ENCODE measurements at regions not wholly inside any gene's neighbourhood (a gene's known extent, or its start where the extent isn't known, plus 50 kb on each side); places are given as distances from the start of the nearest gene placed in this dataset.

DNA sequence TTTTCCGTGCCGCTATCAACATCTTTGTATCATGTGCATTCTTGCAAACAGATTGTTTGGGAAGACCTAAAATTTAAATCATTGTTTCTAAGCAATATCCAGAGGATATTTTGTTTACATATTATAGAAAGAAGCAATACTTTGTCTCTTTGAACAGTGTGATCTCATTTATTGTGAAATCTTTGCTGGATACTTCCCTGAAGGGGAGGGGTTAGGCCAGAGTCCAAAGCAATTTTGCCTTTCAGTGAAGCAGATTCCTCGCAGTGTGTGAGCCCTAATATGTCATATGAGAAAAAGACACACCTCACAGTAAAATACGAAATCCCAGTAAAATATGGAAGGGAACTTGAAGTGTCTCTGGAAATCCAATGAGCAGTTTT, 158.7 kb upstream of the SLCO3A1 start:
- H3K79me2 ChIP-seq (ENCODE audit: low read depth), result no peaks in the 10 kb centered on the region
- no peaks in the 10 kb centered on the region for H4K20me1 ChIP-seq (ENCODE audit: low read depth)
- Mint-ChIP-seq H3K27ac (peak overlapping the region; percentile 62), H3K36me3 (no peaks in the 10 kb centered on the region), H3K9me3 (no peaks in the 10 kb centered on the region), H3K27me3 (ENCODE audit: insufficient read depth, low read depth) (no peaks in the 10 kb centered on the region), H3K4me1 (peaks cover 43% of the 10 kb centered on the region), H3K4me3 (no peak overlapping the region)
- no peak overlapping the region for H3K9ac ChIP-seq
- no peaks in the 10 kb centered on the region for H3K9me3 ChIP-seq (ENCODE audit: low read depth)
- no peak overlapping the region for H2AFZ ChIP-seq (replicated peaks)
- no peak overlapping the region for H3K4me3 ChIP-seq
- H3K36me3 ChIP-seq, result no peaks in the 10 kb centered on the region
- TF ChIP-seq CTCF (IDR thresholded peaks at IDR 0.05) (no peak), EZH2phosphoT487 (IDR thresholded peaks at IDR 0.05) (no peak), EZH2 (IDR thresholded peaks at IDR 0.05) (no peak)
- no peak for DNase-seq (ENCODE audit: low spot score)
- H3K27me3 ChIP-seq, result no peaks in the 10 kb centered on the region
- no peaks in the 10 kb centered on the region for H3F3A ChIP-seq (ENCODE audit: low read depth)
- H3K4me2 ChIP-seq, result no peak overlapping the region
- H3K4me1 ChIP-seq, result peaks cover 5% of the 10 kb centered on the region
- H3K27ac ChIP-seq, result no peak overlapping the region

GRCh38 chr15:91695799-91696198, 157.7 kb upstream of the SLCO3A1 start:
- peaks cover 43% of the 10 kb centered on the region for H3K4me1 Mint-ChIP-seq
- Histone ChIP-seq H4K20me1 (ENCODE audit: low read depth) (no peaks in the 10 kb centered on the region), H3K9me3 (ENCODE audit: low read depth) (no peaks in the 10 kb centered on the region), H3K4me1 (peaks cover 5% of the 10 kb centered on the region), H3K4me3 (no peak overlapping the region), H3K79me2 (ENCODE audit: low read depth) (no peaks in the 10 kb centered on the region), H3F3A (ENCODE audit: low read depth) (no peaks in the 10 kb centered on the region), H3K27ac (no peak overlapping the region), H3K36me3 (no peaks in the 10 kb centered on the region), H3K27me3 (no peaks in the 10 kb centered on the region), H3K4me2 (no peak overlapping the region), H2AFZ (replicated peaks) (no peak overlapping the region), H3K9ac (no peak overlapping the region)
- peak overlapping the region; percentile 27 for H3K27ac Mint-ChIP-seq
- no peaks in the 10 kb centered on the region for H3K36me3 Mint-ChIP-seq
- H3K27me3 Mint-ChIP-seq (ENCODE audit: insufficient read depth, low read depth), result no peaks in the 10 kb centered on the region
- TF ChIP-seq EZH2phosphoT487 (IDR thresholded peaks at IDR 0.05), result no peak
- no peak for TF ChIP-seq EZH2 (IDR thresholded peaks at IDR 0.05)
- no peak for TF ChIP-seq CTCF (IDR thresholded peaks at IDR 0.05)
- DNase-seq (ENCODE audit: low spot score), result no peak
- H3K4me3 Mint-ChIP-seq, result no peak overlapping the region
- no peaks in the 10 kb centered on the region for H3K9me3 Mint-ChIP-seq

DNA sequence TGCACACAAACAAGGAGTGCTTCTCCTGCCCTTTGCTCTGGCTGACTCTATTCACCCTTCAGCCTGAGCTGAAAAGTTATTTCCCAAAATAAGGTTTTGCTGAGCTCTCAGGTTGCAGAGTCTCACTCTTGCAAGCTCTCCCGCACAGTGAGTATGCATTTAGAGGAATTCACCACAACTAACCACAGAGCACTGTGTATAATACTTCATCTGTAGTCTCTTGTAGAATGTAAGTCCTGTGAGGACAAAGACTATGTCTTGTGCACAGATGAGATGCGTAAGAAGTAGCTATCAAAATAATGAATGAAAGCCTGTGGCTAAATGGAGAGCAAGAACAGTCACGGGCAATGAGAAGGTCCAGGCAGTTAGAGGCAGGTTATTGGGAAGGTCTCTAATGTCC, 156.5 kb upstream of the SLCO3A1 start:
- Histone ChIP-seq H3K4me2 (no peak overlapping the region), H3F3A (ENCODE audit: low read depth) (no peaks in the 10 kb centered on the region), H2AFZ (replicated peaks) (peak overlapping the region; percentile 54), H3K27me3 (no peaks in the 10 kb centered on the region), H3K4me1 (peaks cover 5% of the 10 kb centered on the region), H3K27ac (no peak overlapping the region), H4K20me1 (ENCODE audit: low read depth) (no peaks in the 10 kb centered on the region), H3K79me2 (ENCODE audit: low read depth) (no peaks in the 10 kb centered on the region), H3K36me3 (no peaks in the 10 kb centered on the region), H3K9ac (no peak overlapping the region), H3K9me3 (ENCODE audit: low read depth) (no peaks in the 10 kb centered on the region), H3K4me3 (no peak overlapping the region)
- Mint-ChIP-seq H3K4me3 (no peak overlapping the region), H3K9me3 (no peaks in the 10 kb centered on the region), H3K27me3 (ENCODE audit: insufficient read depth, low read depth) (peaks cover 2% of the 10 kb centered on the region), H3K4me1 (peaks cover 44% of the 10 kb centered on the region), H3K36me3 (no peaks in the 10 kb centered on the region), H3K27ac (no peak overlapping the region)
- no peak for DNase-seq (ENCODE audit: low spot score)
- TF ChIP-seq EZH2 (IDR thresholded peaks at IDR 0.05), result no peak

- H3K4me2 ChIP-seq, result no peak overlapping the region
- no peak for TF ChIP-seq CTCF (IDR thresholded peaks at IDR 0.05)
- peaks cover 5% of the 10 kb centered on the region for H3K4me1 ChIP-seq
- H3K36me3 Mint-ChIP-seq, result no peaks in the 10 kb centered on the region
- H3K9me3 Mint-ChIP-seq, result no peaks in the 10 kb centered on the region
- H3F3A ChIP-seq (ENCODE audit: low read depth), result no peaks in the 10 kb centered on the region
- H3K27me3 ChIP-seq, result no peaks in the 10 kb centered on the region
- H3K27ac Mint-ChIP-seq, result no peak overlapping the region
- no peaks in the 10 kb centered on the region for H3K36me3 ChIP-seq
- no peaks in the 10 kb centered on the region for H3K79me2 ChIP-seq (ENCODE audit: low read depth)
- H3K4me3 ChIP-seq, result no peak overlapping the region
- no peaks in the 10 kb centered on the region for H3K9me3 ChIP-seq (ENCODE audit: low read depth)
- H3K27me3 Mint-ChIP-seq (ENCODE audit: insufficient read depth, low read depth), result peaks cover 2% of the 10 kb centered on the region
- no peak overlapping the region for H2AFZ ChIP-seq (replicated peaks)
- H4K20me1 ChIP-seq (ENCODE audit: low read depth), result no peaks in the 10 kb centered on the region
- no peak overlapping the region for H3K27ac ChIP-seq
- H3K4me3 Mint-ChIP-seq, result no peak overlapping the region
- H3K4me1 Mint-ChIP-seq, result peaks cover 50% of the 10 kb centered on the region
- H3K9ac ChIP-seq, result no peak overlapping the region
- no peak for DNase-seq (ENCODE audit: low spot score)
These were observed 155.3 kb upstream of the SLCO3A1 start for GRCh38 chr15:91698241-91698640.

All from neural progenitor cell (in vitro differentiated cells).